HEK293T (cell line): ENCODE measurements at regions not wholly inside any gene's neighbourhood (a gene's known extent, or its start where the extent isn't known, plus 50 kb on each side); places are given as distances from the start of the nearest gene placed in this dataset.

ENCODE experiments used
- FOXA1 ChIP-seq: fragments of 450-650 bp; IDR thresholded peaks from 2 replicates; pipeline ENCODE4 v1.6.1; 2016; ENCODE audit warnings: mild to moderate bottlenecking
- FOXM1 ChIP-seq: fragments of 450-650 bp; IDR thresholded peaks from 2 replicates; pipeline ENCODE4 v1.6.1; 2017; ENCODE audit warnings: mild to moderate bottlenecking, borderline replicate concordance
- L3MBTL2 ChIP-seq: fragments of 450-650 bp; conservative IDR thresholded peaks from 2 replicates; pipeline ENCODE4 v1.6.1; 2016; ENCODE audit warnings: mild to moderate bottlenecking
- SP1 ChIP-seq: fragments of 450-650 bp; IDR thresholded peaks from 2 replicates; pipeline ENCODE4 v1.6.1; 2017
- TARDBP ChIP-seq: fragments of 450-650 bp; IDR thresholded peaks from 2 replicates; pipeline ENCODE4 v1.6.1; 2016

DNA sequence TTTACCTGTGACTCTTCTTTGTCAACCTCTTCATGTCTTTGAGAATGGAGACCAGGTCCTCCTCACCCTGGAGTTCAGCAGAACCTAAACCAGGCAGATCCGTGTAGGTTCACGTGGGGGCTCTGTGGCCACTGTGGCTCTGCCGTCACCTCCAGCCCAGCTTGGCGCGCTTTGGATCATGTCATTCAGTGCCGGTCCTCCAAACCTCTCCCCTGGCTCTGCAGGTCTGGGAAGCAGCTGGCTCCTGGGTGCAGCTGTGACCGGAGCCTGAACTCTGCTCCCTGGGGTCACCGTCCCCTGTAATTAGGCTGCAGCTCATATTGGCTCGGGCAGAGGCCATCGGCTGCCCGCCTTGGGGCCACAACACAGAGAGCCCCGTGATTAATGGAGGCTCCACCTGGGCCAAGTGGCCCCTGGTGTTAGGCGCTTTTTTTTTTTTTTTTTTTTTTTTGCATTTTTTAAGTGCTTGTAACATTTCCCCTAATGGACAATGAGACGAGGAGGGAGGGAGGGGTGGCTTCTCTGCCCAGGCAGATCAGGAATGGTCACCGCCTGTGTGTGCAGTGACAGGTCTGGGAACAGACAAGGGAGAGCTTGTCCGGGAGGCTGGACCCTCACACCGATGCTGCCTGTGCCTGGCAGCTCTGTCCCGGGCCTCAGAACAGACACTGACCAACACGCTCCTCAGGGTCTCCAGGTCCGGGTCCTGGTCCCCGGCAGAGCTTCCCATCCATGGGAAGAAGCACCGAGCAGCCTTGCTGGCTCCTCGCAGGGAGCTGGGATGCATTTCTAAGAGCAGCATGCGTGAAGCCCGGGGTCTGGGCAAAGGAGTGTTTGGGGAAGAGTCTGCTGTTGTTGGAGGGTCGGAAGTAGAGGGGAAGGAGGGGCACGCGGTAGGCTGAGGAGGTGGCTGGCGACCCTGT, 247.9 kb downstream of the SEC14L1 start:
- TF ChIP-seq SP1 (no peak), TARDBP (no peak), L3MBTL2 (no peak), FOXA1 (no peak), FOXM1 (no peak)
